Gastroesophageal sphincter (tissue), 3 donors: ENCODE measurements at regions not wholly inside any gene's neighbourhood (a gene's known extent, or its start where the extent isn't known, plus 50 kb on each side); places are given as distances from the start of the nearest gene placed in this dataset.
"Not testable (repeated sequence)": the region's sequence is repeated elsewhere in the genome, so short reads cannot be mapped to it uniquely, and the experiment has no call there.

Source experiments
- EP300 ChIP-seq: sonication (generic); formaldehyde crosslinking; IDR thresholded peaks from one replicate; pipeline ENCODE4 v1.6.1; 2017; ENCODE audit warnings: antibody characterized with exemption, mild to moderate bottlenecking
- POLR2A ChIP-seq, 2 donors: fragments of 450-650 bp; IDR thresholded peaks; one replicate each; pipeline ENCODE4 v1.6.1; 2017; ENCODE audit warnings: antibody characterized with exemption in 2 of 2, mild to moderate bottlenecking in 2 of 2, moderate library complexity in 1 of 2
- TF ChIP-seq, protein P1 (sequence below), 4 experiments: fragments of 200-600 bp in 2 of 4; fragments of 450-650 bp in 2 of 4; sonication (generic) in 1 of 4; IDR thresholded peaks; one replicate each; pipeline ENCODE4 v1.5.1; 2017 to 2019; ENCODE audit warnings: antibody characterized with exemption in 4 of 4, mild to moderate bottlenecking in 2 of 4, moderate library complexity in 2 of 4

- TF ChIP-seq, protein P1, sequence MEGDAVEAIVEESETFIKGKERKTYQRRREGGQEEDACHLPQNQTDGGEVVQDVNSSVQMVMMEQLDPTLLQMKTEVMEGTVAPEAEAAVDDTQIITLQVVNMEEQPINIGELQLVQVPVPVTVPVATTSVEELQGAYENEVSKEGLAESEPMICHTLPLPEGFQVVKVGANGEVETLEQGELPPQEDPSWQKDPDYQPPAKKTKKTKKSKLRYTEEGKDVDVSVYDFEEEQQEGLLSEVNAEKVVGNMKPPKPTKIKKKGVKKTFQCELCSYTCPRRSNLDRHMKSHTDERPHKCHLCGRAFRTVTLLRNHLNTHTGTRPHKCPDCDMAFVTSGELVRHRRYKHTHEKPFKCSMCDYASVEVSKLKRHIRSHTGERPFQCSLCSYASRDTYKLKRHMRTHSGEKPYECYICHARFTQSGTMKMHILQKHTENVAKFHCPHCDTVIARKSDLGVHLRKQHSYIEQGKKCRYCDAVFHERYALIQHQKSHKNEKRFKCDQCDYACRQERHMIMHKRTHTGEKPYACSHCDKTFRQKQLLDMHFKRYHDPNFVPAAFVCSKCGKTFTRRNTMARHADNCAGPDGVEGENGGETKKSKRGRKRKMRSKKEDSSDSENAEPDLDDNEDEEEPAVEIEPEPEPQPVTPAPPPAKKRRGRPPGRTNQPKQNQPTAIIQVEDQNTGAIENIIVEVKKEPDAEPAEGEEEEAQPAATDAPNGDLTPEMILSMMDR (IDR thresholded peaks at IDR 0.05) = not testable (repeated sequence)
- not testable (repeated sequence) for TF ChIP-seq POLR2A (IDR thresholded peaks at IDR 0.05); EP300
These were observed 123.9 kb upstream of the TNFSF4 start for GRCh38 chr1:173330952-173331548.
